ENCODE measurements at regions not wholly inside any gene's neighbourhood (a gene's known extent, or its start where the extent isn't known, plus 50 kb on each side); places are given as distances from the start of the nearest gene placed in this dataset.
"Not testable (repeated sequence)": the region's sequence is repeated elsewhere in the genome, so short reads cannot be mapped to it uniquely, and the experiment has no call there.

DNA sequence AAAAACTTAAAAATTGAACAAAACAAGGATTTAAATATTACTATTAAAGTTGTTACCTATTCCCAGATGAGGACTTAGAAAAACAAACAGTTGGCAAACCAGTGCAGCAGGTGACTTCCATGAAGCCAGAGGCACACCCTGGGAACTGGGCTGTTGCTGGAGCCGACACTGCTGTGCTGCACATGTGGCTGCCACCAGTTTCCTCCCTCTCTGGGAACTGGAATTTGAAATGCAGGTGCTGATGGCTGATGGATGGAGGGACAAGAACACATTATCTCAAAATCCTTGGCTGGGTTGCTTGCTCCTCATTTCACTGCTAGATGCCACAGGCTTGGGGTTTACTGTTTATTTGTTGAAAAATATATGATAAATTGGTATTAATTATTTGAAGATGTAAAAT lies 471.2 kb upstream of the NDN start:
- DNase-seq: not testable (repeated sequence)

DNA sequence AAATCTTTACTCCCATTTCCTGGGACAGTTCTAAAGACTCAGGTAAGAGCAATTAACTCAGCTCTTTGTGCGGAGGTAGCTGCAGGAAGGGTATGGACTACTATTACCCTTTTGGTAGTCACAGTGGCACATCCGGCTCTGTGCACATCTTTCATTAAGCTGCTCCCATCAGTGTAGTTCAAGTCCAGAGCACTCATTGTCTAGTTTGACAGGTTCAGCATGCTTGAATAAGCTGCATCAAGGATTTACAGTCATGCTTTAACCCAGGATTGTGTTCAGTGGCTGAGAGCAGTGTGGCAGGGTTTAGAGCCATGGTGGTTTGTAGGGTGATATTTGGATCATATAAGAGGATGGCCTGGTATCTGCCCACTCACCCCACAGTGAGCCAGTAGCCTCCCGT lies 478.4 kb upstream of the NDN start:
- not testable (repeated sequence) for DNase-seq

DNA sequence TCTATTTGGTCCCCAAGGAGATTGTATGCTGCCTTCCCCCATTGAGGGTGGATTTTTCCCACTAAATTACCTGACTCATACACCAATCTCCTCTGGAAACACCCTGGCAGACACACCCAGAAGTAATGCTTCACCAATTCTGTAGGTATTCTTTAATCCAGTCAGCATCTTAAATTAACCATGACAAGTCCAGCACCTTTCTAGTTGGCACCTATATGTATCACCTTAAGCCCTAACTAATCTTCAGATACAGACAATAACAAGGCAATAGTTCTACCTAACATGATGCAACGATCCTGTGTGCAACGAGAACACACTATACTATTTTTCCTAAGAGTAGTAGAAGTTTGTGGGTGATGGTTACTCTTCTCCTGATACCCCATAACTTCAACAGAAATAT lies 473.3 kb upstream of the NPAP1 start:
- DNase-seq: not testable (repeated sequence)

DNA sequence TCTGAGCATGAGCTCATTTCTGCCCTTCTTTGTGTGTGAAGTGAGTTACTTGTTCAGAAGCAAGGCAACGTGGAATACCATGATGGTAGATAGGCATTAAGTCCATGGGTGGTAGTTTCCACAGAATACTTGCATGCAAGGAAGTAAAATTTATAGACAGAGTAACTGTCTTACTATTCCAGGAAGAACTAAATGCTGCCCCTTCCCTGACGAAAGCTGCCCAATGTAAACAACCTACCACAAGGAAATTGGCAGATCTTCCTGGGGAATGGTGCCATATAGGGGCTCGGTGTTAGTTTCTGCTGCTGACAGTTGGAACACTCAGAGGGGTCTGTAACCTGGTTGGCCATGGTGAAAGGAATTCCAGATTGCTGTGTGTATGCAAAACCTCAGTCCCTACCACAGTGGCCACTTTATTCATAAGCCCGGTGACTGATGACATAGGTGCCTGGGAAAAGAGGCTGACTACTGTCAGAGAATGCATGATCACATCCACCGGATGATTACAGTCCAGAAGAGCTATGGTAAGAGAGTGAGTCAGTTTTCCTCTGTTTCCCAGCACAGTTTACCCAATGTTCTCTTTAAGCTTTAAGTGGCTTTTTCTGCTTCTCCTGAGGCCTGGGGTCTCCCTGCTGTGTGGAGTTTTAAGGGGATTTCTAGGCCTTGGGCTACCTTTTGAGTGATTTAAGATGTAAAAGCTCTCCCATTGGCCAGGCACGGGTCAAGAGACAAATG lies 463.7 kb upstream of the NPAP1 start:
- not testable (repeated sequence) for DNase-seq

DNA sequence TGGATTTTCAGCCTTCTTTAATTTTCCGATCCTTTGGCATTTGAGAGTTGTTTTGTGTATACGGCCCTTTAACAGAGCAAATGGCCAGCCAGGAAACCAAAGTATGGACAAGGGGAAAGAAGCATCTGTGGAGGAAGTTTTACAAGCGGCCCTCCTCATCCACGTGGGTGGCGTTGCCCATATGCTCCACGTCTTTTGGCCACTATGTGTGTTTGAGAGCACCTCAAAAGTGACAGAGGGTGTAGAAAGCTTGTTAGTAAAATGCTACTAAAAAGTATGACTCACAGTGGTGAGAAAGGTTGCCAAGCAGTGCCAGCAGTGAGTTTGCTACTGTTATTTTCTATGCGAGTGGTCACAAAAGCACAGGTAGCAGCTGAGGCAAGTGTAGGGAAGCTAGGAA lies 451.8 kb upstream of the NPAP1 start:
- no peak for DNase-seq

DNA sequence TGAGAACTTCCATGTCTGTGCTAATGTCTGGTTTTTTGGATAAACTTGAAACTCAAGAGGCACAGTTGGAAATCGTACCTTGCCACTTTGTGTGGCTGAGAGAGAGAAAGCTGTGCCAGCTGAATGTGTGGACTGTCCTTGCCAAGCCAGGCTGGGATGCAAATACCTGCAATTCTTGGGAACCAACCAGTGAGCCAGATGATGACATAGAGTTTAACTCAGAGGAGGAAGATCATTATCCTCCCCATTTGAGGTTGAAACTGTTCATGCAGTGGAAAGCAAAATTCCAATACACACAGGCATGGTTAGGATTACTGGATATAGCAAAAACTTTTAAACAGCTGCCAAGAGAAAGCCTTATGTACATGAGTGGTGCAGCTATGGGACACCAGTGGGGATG lies 451.4 kb upstream of the NPAP1 start:
- DNase-seq: no peak

DNA sequence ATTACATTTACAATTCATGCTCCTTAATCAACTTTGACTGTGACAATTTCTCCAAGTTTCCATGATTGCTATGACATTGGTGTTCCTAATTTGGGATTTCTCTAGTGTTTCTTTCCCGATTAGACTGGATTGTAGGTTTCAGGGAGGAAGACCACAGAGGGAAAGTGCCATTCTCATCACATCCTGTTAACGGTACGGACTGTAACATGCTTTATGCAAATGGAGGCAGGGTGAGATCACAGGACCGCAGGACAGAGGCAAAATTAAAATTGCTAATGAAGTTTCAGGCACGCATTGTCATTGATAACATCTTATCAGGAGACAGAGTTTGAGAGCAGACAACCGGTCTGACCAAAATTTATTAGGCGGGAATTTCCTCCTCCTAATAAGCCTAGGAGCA lies 446.7 kb upstream of the NPAP1 start:
- not testable (repeated sequence) for DNase-seq

DNA sequence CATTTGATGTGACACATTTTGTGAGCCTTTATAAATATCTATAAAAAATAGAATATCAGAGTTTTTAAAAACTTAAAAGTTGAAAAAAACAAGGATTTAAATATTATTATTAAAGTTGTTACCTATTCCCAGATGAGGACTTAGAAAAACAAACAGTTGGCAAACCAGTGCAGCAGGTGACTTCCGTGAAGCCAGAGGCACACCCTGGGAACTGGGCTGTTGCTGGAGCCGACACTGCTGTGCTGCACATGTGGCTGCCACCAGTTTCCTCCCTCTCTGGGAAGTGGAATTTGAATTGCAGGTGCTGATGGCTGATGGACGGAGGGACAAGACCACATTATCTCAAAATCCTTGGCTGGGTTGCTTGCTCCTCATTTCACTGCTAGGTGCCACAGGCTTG lies 442.4 kb upstream of the NPAP1 start:
- DNase-seq: not testable (repeated sequence)

DNA sequence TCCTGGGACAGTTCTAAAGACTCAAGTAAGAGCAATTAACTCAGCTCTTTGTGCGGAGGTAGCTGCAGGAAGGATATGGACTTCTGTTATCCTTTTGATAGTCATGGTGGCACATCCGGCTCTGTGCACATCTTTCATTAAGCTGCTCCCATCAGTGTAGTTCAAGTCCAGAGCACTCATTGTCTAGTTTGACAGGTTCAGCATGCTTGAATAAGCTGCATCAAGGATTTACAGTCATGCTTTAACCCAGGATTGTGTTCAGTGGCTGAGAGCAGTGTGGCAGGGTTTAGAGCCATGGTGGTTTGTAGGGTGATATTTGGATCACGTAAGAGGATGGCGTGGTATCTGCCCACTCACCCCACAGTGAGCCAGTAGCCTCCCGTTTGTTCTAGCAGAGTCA lies 435.0 kb upstream of the NPAP1 start:
- DNase-seq: not testable (repeated sequence)

DNA sequence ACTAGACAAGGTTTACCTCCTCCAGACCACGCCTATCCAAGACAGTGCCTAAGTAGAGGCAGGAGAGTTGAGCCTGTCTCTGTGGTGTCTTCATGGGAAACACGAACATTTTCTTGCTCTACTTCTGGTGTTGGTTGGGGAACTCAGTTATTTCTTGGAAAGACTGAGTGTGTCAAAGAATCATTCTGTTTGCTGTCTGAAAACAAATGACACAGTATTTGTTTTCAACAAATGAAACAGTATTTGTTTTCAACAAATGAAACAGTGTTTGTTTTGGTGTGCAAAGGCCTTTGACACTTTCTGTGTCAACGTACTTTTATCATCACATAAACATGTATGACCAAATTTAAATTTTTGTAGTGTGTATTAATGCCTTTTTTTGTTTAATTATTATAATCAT lies 416.5 kb upstream of the NPAP1 start:
- DNase-seq: not testable (repeated sequence)

DNA sequence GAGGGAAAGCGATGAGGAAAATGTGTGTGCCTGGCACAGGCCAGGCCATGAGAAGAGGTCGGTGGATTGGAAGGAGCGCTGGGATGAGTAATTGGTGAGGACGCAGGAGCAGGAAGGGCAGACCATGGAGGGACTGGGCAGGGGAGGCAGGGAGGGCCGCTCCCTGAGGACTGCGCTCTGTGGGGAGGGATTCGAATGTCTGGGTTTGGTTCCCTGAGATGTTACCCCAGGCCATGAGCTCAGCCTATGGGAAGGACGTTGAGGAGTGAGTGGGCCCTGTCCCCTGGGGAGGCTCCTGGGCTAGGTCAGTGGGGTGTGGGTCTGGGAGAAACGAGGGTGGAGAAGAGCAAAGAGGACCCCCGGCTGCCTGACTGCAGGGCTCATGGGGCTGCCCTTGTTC lies 415.2 kb upstream of the NPAP1 start:
- not testable (repeated sequence) for DNase-seq

DNA sequence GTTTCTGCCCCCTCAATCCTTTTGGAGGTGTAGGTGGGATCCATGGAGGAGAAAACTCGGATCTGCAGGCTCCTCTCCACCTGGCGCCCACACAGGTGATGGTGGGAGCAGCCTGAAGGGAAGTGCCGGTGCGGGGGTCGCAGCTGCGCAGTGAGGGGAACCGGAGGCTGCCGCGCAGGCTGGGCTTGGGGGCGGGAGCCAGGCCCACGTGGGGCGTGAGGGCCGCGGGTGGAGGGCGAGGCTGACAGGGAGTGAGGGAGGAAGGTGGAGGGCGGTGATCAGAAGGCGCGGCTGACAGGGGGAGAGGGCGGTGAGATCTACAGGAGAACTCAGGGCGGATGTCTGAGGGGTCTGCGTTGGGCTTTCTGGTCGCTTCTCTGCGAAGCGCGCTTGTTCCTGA lies 414.7 kb upstream of the NPAP1 start:
- not testable (repeated sequence) for DNase-seq

DNA sequence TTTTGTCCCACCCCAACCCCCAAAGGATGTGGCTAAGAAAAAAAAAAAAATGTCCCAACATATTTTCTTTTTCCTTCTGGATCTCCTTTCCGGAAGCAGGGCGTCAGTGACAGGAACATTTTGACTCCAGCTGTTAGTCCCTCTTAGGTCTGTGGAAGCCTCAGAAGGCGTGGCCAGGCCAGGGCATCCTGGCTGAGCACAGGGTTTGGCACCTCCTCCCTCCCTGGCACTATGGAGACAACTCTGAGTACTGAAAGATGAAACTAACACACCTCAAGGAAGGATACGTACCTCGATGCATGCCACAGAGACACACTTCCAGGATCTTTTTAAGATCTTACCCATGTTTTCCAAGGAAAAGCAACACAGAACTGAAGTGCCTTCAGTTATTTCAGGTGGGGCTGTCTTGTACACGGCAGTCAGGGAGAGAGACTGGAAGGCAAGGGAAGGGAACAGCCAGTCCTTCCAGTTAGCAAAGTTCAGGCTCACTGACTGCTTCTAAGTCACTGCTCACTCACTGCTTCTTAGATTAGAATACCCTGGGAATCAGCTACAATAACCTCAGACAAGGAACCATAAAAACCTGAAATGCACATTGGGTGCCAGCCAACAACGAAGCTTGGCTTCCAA lies 406.9 kb upstream of the NPAP1 start:
- DNase-seq: not testable (repeated sequence)

DNA sequence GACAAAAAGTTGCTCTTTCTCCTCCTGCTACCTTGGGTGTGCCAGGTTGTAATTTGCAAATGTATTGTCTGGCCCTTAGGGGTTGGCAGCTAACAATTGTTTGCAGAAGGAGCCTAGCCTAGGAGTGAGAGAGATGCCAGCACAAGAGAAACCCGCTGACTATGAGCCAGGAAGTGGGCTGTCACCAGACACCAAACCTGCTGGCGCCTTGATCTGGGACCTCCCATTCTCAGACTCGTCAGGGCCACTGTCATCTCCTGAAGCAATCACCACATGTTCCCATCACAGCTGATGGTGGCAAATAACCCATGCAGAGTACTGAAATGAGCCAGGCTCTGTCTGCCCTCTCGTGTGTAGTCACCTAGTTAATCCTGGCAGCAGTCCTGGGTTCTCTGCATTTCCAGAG lies 406.4 kb upstream of the NPAP1 start:
- no peak for DNase-seq

DNA sequence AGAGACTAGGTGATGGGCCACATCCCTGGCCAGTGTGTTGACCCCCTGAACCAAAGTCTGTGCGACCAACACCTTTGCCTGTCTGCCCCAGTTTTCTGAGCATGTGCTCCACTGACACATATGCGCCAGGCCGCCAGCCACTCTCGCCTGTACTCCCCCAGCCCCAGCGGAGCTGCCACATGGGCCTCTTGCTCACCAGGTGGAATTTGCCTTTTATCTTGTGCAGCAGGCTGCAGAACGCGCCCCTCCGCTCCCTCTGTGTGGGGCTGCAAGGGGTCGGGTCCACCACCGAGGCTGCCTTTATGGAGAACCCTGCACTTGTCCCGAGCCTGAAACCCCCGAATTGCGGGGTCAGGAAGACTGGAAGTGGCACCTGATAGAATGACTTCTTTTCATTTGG lies 405.7 kb upstream of the NPAP1 start:
- no peak for DNase-seq

DNA sequence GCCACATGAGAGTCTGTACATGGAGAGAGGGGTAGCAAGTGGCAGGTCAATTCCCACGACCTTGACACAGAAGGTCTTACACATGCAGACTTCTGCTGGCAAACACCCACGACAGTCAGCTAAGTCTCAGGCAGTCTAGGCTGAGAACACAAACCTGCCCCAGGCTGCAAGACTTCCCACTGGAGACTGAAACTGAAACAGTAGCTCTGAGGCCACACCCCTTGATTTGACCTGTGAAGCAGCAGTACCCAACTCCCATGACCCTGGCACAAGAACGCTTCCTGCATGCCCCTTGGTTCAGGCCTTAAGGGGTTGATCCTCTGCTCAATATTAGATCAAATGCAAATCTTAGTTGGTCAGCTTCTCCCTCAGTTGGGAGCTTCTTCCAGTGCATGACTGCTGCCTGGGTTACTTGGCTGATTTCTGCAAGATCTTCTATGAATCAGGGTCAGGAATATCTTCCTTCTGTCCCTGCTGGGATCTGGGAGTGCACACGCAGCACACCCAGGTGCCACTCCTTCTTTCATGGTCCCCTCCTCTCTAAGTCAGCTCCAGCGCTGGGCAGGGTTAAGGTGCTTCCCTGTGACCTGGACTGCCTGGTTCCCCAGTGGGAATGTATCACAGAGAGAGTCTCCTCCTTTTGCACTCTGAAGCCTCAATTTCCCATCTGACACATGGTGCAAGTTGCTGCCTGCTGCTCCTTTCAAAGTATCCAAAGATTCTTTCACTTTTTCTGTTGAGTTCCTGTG lies 403.9 kb upstream of the NPAP1 start:
- not testable (repeated sequence) for DNase-seq

DNA sequence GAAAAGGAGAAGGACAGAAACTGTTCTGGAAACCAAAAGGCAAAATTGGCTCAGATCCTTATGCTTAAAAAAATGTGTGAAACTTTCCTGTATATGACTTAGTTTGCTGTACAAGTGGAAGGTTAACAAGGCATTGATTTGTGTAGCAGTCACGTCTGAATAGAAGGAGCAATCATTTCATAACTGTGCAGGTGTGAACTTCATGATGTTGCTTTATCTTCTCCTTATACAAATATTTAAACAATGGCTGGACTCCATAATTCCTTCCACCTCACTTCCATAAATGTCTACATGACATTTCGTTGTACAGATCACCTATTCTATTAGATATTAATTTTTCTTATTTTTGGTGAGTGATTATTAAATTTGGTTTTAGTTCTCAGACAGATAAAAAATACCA lies 382.7 kb upstream of the NPAP1 start:
- no peak for DNase-seq

DNA sequence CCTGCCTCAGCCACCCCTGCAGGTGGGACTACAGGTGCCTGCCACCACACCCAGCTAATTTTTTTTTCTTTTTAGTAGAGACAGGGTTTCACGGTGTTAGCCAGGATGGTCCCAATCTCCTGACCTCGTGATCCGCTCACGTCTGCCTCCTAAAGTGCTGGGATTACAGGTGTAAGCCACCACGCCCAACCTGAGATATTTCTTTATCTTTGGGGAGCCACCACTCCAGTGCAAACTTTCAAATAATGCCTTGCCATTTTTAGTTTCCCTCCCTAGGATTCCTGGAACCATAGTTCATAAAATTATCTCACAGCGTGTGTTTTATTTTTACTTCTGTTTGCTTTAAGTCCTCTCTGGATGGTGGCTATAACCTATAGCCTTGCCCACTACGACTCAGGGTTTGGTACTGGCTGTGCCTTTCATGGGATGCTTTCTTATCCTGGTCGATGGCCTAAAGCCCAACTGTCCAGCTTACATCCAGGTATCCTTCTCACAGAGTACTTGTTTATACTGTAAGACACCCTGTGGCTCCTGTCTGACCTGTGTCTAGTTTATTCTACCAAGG lies 374.7 kb upstream of the NPAP1 start:
- not testable (repeated sequence) for DNase-seq

DNA sequence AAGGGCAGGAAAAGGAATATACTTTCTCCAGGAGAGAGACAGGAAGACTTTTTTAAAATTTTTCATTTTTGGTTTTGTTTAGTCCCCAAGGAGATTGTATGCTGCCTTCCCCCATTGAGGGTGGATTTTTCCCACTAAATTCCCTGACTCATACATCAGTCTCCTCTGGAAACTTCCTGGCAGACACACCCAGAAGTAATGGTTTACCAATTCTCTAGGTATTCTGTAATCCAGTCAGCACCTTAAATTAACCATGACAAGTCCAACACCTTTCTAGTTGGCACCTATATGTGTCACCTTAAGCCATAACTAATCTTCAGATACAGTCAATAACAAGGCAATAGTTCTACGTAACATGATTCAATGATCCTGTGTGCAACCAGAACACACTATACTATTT lies 373.6 kb upstream of the NPAP1 start:
- not testable (repeated sequence) for DNase-seq

DNA sequence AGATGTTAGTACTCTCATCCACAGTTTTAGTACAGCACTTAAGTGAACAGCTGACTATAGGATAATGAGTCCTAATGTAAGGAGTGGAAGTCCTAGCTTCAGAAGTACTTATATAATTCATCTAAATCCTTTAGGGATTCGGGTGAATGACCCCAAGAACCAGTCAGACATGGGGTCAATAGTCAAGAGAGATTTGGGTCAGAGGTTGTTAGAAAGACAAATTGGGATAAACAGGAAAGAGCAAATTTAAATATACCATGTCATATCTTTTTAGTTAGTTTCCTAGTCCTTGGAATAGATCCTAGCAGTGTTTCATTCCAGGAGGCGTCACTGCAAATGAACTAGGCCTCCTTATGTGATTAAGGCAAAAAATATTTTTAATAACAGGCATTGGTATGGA lies 370.8 kb upstream of the NPAP1 start:
- DNase-seq: not testable (repeated sequence)

DNA sequence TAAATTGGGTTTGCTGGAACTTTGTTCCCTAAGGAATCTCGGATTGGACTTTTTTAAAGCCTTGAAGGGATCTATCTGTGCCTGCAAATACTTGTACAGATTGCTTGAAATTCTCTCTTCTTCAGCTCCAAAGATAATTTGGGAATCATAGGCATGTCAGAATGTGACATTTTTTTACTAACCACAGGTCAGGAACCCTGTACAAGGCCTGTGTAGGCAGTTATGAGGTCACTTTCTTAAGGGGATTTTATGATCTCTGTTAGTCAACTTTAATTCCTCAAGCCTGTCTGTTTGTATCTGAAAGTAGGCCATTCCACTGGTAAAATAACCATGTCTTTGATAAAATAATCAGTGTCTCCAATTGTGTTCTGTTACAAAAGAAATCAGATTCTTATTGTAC lies 369.9 kb upstream of the NPAP1 start:
- not testable (repeated sequence) for DNase-seq

DNA sequence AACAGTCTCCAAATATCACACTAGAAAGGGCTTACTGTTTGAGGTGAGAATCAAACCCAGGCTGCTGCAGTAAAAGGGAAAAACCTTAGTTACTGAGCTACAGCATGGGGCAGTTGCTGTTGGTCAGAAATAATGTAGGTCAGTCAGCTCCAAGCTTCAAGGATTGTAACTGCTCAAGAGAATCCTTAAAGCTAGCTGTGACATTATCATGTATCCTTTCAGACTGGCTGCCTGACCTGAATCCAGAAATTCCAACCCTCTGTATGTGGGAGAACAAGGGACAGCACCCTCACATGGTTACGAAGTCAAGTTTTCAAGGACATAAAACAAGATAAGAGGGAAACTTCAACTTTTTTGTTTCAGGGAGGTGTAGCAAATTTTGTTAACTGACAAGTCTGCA lies 365.9 kb upstream of the NPAP1 start:
- not testable (repeated sequence) for DNase-seq

DNA sequence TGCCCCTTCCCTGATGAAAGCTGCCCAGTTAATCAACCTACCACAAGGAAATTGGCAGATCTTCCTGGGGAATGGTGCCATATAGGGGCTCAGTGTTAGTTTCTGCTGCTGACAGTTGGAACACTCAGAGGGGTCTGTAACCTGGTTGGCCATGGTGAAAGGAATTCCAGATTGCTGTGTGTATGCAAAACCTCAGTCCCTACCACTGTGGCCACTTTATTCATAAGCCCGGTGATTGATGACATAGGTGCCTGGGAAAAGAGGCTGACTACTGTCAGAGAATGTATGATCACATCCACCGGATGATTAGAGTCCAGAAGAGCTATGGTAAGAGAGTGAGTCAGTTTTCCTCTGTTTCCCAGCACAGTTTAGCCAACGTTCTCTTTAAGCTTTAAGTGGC lies 363.9 kb upstream of the NPAP1 start:
- not testable (repeated sequence) for DNase-seq
